HepG2 (cell line): ENCODE measurements at regions not wholly inside any gene's neighbourhood (a gene's known extent, or its start where the extent isn't known, plus 50 kb on each side); places are given as distances from the start of the nearest gene placed in this dataset.

Source experiments
- ATAC-seq: fragments of 200-7000 bp; cut with Tn5 transposase; 3 replicates; pipeline ENCODE4 v1.9.1; 2020; ENCODE audit warnings: mild to moderate bottlenecking, moderate library complexity
- BruUV-seq: library from RNA; stranded (reverse); fragments of 400-500 nt; replicated peaks from 2 replicates; lab custom pipeline; 2021; lab: Mats Ljungman, UMichigan
- CTCF ChIA-PET: fragments of 300-600 bp; formaldehyde crosslinking; extraction: SDS; loops from one replicate; lab custom pipeline; 2021; ENCODE audit warnings: low total read pairs, inconsistent platforms, low intra/inter-chr PET ratio; lab: Yijun Ruan, JAX
- POLR2A ChIA-PET: fragments of 350-600 bp; sonication (Branson Sonifier 250); formaldehyde crosslinking; loops from one replicate; lab custom pipeline; 2020; ENCODE audit warnings: antibody characterized with exemption, inconsistent platforms; lab: Yijun Ruan, JAX
- DNase-seq: peaks from one replicate; pipeline ENCODE4 v3.0.0-alpha.2; 2015; ENCODE audit warnings: low spot score
- FAIRE-seq: peaks from 3 replicates; lab custom pipeline; 2011; peaks lifted over from hg19 to GRCh38; lab: Jason Lieb, UNC
- H2AFZ ChIP-seq: one replicate; pipeline ENCODE4 v1.6.1; 2011; ENCODE audit warnings: low read length, inconsistent platforms
- H3K27ac ChIP-seq: fragments of 300-600 bp; 3 replicates; pipeline ENCODE4 v1.8.0; 2011; ENCODE audit warnings: mixed run types, mild to moderate bottlenecking, mixed read lengths, low read length, inconsistent platforms; ENCODE audit not compliant: insufficient read depth; ENCODE audit errors: extremely low read length
- H3K27me3 ChIP-seq, 2 experiments: fragments of 200-600 bp in 1 of 2; 2 replicates in 1 of 2; 3 replicates in 1 of 2; pipeline versions ENCODE4 v1.6.0 to v1.8.0; 2011; ENCODE audit warnings: low read length in 2 of 2, mild to moderate bottlenecking in 2 of 2, moderate library complexity in 2 of 2, inconsistent platforms in 1 of 2; ENCODE audit not compliant: insufficient read depth in 2 of 2, control insufficient read depth in 1 of 2
- H3K36me3 ChIP-seq, 2 experiments: fragments of 200-600 bp in 1 of 2; replicated peaks in 1 of 2; 2 replicates in 1 of 2; 3 replicates in 1 of 2; pipeline versions ENCODE4 v1.5.1 to v1.8.0; 2011; ENCODE audit warnings: low read length in 2 of 2, inconsistent platforms in 1 of 2; ENCODE audit not compliant: insufficient read depth in 2 of 2, control insufficient read depth in 1 of 2
- H3K4me1 ChIP-seq: 2 replicates; pipeline ENCODE4 v1.5.1; 2012; ENCODE audit warnings: low read length, inconsistent platforms; ENCODE audit not compliant: insufficient read depth
- H3K4me2 ChIP-seq: 2 replicates; pipeline ENCODE4 v1.6.0; 2011; ENCODE audit warnings: low read depth, low read length, inconsistent platforms
- H3K4me3 ChIP-seq, 3 experiments: fragments of 200-600 bp in 1 of 3; sonication (generic), shearing (Covaris generic) in 1 of 3; replicated peaks in 1 of 3; 2 replicates each; pipeline ENCODE4 v1.5.1; 2011 to 2016; ENCODE audit warnings: low read length in 3 of 3, inconsistent platforms in 2 of 3, low read depth in 2 of 3, mild to moderate bottlenecking in 2 of 3, control low read depth in 1 of 3, mixed read lengths in 1 of 3; ENCODE audit not compliant: insufficient read depth in 1 of 3
- H3K79me2 ChIP-seq: one replicate; pipeline ENCODE4 v1.6.1; 2011; ENCODE audit warnings: low read length, inconsistent platforms; ENCODE audit not compliant: insufficient read depth
- H3K9ac ChIP-seq: 2 replicates; pipeline ENCODE4 v1.6.0; 2011; ENCODE audit warnings: mild to moderate bottlenecking, low read depth, low read length, inconsistent platforms; ENCODE audit not compliant: insufficient read depth
- H3K9me3 ChIP-seq: 2 replicates; pipeline ENCODE4 v1.5.1; 2012; ENCODE audit warnings: mild to moderate bottlenecking, low read length
- H4K20me1 ChIP-seq: 2 replicates; pipeline ENCODE4 v1.6.0; 2011; ENCODE audit warnings: inconsistent platforms, mild to moderate bottlenecking, low read length, moderate library complexity; ENCODE audit not compliant: insufficient read depth
- CEBPB ChIP-seq: IDR thresholded peaks from 2 replicates; pipeline ENCODE4 v1.6.1; 2011; ENCODE audit warnings: low read depth, low read length, improper control_type of control experiment, borderline replicate concordance
- DBP ChIP-seq: sonication (generic); formaldehyde crosslinking; IDR thresholded peaks from 2 replicates; pipeline ENCODE4 v1.4.0; 2020; ENCODE audit warnings: missing genetic modification reagents; ENCODE audit errors: not compliant biosample characterization
- FOXK1 ChIP-seq: sonication (generic); formaldehyde crosslinking; IDR thresholded peaks from 2 replicates; pipeline ENCODE4 v1.4.0; 2020; ENCODE audit warnings: low read depth, missing genetic modification reagents, borderline replicate concordance
- GMEB2 ChIP-seq: IDR thresholded peaks from 2 replicates; pipeline ENCODE4 v1.6.1; 2016; ENCODE audit warnings: missing biosample characterization, missing genetic modification reagents, low read depth
- HNF4A ChIP-seq: sonication (generic); formaldehyde crosslinking; IDR thresholded peaks from 2 replicates; pipeline ENCODE4 v1.4.0; 2020; ENCODE audit warnings: missing genetic modification reagents
- MTA1 ChIP-seq: sonication (generic); formaldehyde crosslinking; IDR thresholded peaks from 2 replicates; pipeline ENCODE4 v1.4.0; 2020; ENCODE audit warnings: missing genetic modification reagents, mild to moderate bottlenecking, borderline replicate concordance
- NFKB2 ChIP-seq: sonication (generic); formaldehyde crosslinking; IDR thresholded peaks from 2 replicates; pipeline ENCODE4 v1.4.0; 2020; ENCODE audit warnings: missing genetic modification reagents, borderline replicate concordance
- SNAPC2 ChIP-seq: sonication (generic); formaldehyde crosslinking; IDR thresholded peaks from 2 replicates; pipeline ENCODE4 v1.8.1; 2022; ENCODE audit warnings: mild to moderate bottlenecking, missing genetic modification reagents
- TBP ChIP-seq: sonication (generic); formaldehyde crosslinking; IDR thresholded peaks from 2 replicates; pipeline ENCODE4 v1.5.0; 2020; ENCODE audit warnings: missing genetic modification reagents
- ZFP1 ChIP-seq: IDR thresholded peaks from 2 replicates; pipeline ENCODE4 v1.6.1; 2016
- ZFP36L2 ChIP-seq: sonication (generic); formaldehyde crosslinking; IDR thresholded peaks from 2 replicates; pipeline ENCODE4 v1.4.0; 2020; ENCODE audit warnings: missing genetic modification reagents
- ZNF549 ChIP-seq: sonication (generic); formaldehyde crosslinking; IDR thresholded peaks from 2 replicates; pipeline ENCODE4 v1.5.0; 2020; ENCODE audit warnings: missing genetic modification reagents
- ZNF792 ChIP-seq: IDR thresholded peaks from 2 replicates; pipeline ENCODE4 v1.6.1; 2016
- ZSCAN25 ChIP-seq: sonication (generic); formaldehyde crosslinking; IDR thresholded peaks from 2 replicates; pipeline ENCODE4 v1.8.0; 2022; ENCODE audit warnings: mild to moderate bottlenecking, missing genetic modification reagents
- ZSCAN5A ChIP-seq: sonication (generic); formaldehyde crosslinking; IDR thresholded peaks from 2 replicates; pipeline ENCODE4 v1.8.0; 2022; ENCODE audit warnings: mild to moderate bottlenecking, missing genetic modification reagents, borderline replicate concordance
- WGBS: methylation state at CpG from one replicate; pipeline ENCODE4 v1.1.6; 2017; ENCODE audit warnings: low lambda C conversion rate; 5-methylcytosine and 5-hydroxymethylcytosine counted together
- in situ Hi-C: cut with HindIII; loops from 2 replicates; pipeline ENCODE4 v1.10.0; 2017; ENCODE audit warnings: low pct_unique_long_range_greater_than_20kb; ENCODE audit not compliant: extremely low pct_ligation_motif_present
- intact Hi-C: fragments of 100-400 bp; cut with micrococcal nuclease; formaldehyde crosslinking; loops from one replicate; pipeline ENCODE4 v1.10.0; 2022; ENCODE audit not compliant: unreplicated experiment

- H3K9me3 ChIP-seq: no peaks in the 10 kb centered on the region
- no peak for DNase-seq
- peaks cover 5 to 20% of the 10 kb centered on the region in 2 experiments; a peak in 3 of 5 replicates for H3K36me3 ChIP-seq
- no peak for TF ChIP-seq NFKB2 (CRISPR knock-in tag)
- no peak for TF ChIP-seq ZSCAN5A
- no peak for TF ChIP-seq HNF4A
- no peak for TF ChIP-seq ZFP1
- no peak for TF ChIP-seq DBP (CRISPR knock-in tag)
- TF ChIP-seq ZFP36L2 (CRISPR knock-in tag): no peak
- no peak for TF ChIP-seq MTA1 (CRISPR knock-in tag)
- TF ChIP-seq ZNF549 (CRISPR knock-in tag): no peak
- no peak for TF ChIP-seq ZSCAN25 (CRISPR knock-in tag)
- TF ChIP-seq CEBPB: no peak
- no peak for TF ChIP-seq SNAPC2 (CRISPR knock-in tag)
- no peak for TF ChIP-seq GMEB2 (CRISPR knock-in tag)
- TF ChIP-seq FOXK1: no peak
- no peak for TF ChIP-seq TBP (CRISPR knock-in tag)
- no peak for TF ChIP-seq ZNF792 (CRISPR knock-in tag)
- TF ChIP-seq, all 625 proteins: peak for 0
- intact Hi-C loops: no loop called here
- 96% methylated on average over 36 of the region's 59 CpGs for WGBS
- H3K27ac ChIP-seq: no peak overlapping the region
- no peak overlapping the region for H3K4me3 ChIP-seq
- FAIRE-seq: no peak
- no peak overlapping the region for H2AFZ ChIP-seq
- BruUV-seq: no TSS peak
- in situ Hi-C loops: no loop called here
- no peaks in the 10 kb centered on the region for H4K20me1 ChIP-seq
- no peaks in the 10 kb centered on the region for H3K4me1 ChIP-seq
- H3K4me2 ChIP-seq: no peak overlapping the region
- H3K27me3 ChIP-seq: no peaks in the 10 kb centered on the region
- no peaks in the 10 kb centered on the region for H3K79me2 ChIP-seq
- ChIA-PET CTCF (no interaction called here), POLR2A (no interaction called here)
- no peak overlapping the region for H3K9ac ChIP-seq
- ATAC-seq: no peak
These were observed 121.9 kb downstream of the RFLNA start for GRCh38 chr12:124416516-124417395.
